Nephron (organoid): ENCODE measurements at regions not wholly inside any gene's neighbourhood (a gene's known extent, or its start where the extent isn't known, plus 50 kb on each side); places are given as distances from the start of the nearest gene placed in this dataset.

Experiments used
- H3K27ac Mint-ChIP-seq, 3 experiments: 2 replicates each; pipeline ENCODE4 v1.8.0; 2020; ENCODE audit warnings: mixed read lengths in 3 of 3, mild to moderate bottlenecking in 2 of 3, moderate library complexity in 1 of 3
- H3K27me3 Mint-ChIP-seq: 2 replicates; pipeline ENCODE4 v1.8.0; 2021; ENCODE audit warnings: low read depth, mild to moderate bottlenecking, moderate library complexity, mixed read lengths
- H3K36me3 Mint-ChIP-seq: 2 replicates; pipeline ENCODE4 v1.8.0; 2020; ENCODE audit warnings: low read depth, mixed read lengths
- H3K4me1 Mint-ChIP-seq: 2 replicates; pipeline ENCODE4 v1.8.0; 2020; ENCODE audit warnings: mixed read lengths
- H3K4me3 Mint-ChIP-seq, 3 experiments: 2 replicates each; pipeline ENCODE4 v1.8.0; 2020; ENCODE audit warnings: mild to moderate bottlenecking in 3 of 3, mixed read lengths in 3 of 3, moderate library complexity in 2 of 3
- H3K9me3 Mint-ChIP-seq: 2 replicates; pipeline ENCODE4 v1.8.0; 2020; ENCODE audit warnings: mixed read lengths
- TF ChIP-seq, protein P1 (sequence below), 3 experiments: fragments of 200-600 bp; sonication (generic); IDR thresholded peaks; one replicate each; pipeline ENCODE4 v1.5.0; 2021; ENCODE audit warnings: antibody characterized with exemption in 3 of 3; ENCODE audit not compliant: unreplicated experiment in 3 of 3

DNA sequence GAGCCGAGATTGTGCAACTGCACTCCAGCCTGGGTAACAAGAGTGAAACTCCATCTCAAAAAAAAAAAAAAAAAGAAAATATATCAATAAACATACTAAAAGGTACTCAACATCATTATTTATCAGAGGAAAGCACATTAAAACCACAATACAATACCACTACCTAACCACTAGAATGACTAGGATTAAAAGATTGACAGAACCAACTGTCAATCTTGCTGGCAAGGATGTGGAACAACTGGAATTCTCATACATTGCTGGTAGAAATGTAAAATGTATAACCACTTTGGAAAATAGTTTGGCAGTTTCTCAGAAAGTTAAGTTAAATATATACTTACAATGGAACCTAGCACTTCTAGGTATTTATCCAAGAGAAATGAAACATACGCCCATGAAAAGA, 88.6 kb downstream of the B3GNT2 start:
- Mint-ChIP-seq H3K27ac (no peak overlapping the region), H3K27me3 (no peaks in the 10 kb centered on the region), H3K9me3 (peaks cover 20% of the 10 kb centered on the region), H3K4me3 (no peak overlapping the region), H3K4me1 (peaks cover 16% of the 10 kb centered on the region), H3K36me3 (no peaks in the 10 kb centered on the region)
- TF ChIP-seq, protein P1, sequence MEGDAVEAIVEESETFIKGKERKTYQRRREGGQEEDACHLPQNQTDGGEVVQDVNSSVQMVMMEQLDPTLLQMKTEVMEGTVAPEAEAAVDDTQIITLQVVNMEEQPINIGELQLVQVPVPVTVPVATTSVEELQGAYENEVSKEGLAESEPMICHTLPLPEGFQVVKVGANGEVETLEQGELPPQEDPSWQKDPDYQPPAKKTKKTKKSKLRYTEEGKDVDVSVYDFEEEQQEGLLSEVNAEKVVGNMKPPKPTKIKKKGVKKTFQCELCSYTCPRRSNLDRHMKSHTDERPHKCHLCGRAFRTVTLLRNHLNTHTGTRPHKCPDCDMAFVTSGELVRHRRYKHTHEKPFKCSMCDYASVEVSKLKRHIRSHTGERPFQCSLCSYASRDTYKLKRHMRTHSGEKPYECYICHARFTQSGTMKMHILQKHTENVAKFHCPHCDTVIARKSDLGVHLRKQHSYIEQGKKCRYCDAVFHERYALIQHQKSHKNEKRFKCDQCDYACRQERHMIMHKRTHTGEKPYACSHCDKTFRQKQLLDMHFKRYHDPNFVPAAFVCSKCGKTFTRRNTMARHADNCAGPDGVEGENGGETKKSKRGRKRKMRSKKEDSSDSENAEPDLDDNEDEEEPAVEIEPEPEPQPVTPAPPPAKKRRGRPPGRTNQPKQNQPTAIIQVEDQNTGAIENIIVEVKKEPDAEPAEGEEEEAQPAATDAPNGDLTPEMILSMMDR (IDR thresholded peaks at IDR 0.05; ENCODE audit: unreplicated experiment in 3 of 3), result no peak

- TF ChIP-seq, protein P1 (IDR thresholded peaks at IDR 0.05; ENCODE audit: unreplicated experiment in 3 of 3), result no peak
- Mint-ChIP-seq H3K27ac (no peak overlapping the region), H3K4me1 (peaks cover 11% of the 10 kb centered on the region), H3K27me3 (no peaks in the 10 kb centered on the region), H3K4me3 (no peak overlapping the region), H3K36me3 (no peaks in the 10 kb centered on the region), H3K9me3 (peaks cover 28% of the 10 kb centered on the region)
These were observed 87.2 kb downstream of the B3GNT2 start for GRCh38 chr2:62283147-62283546.

- H3K27me3 Mint-ChIP-seq, result no peaks in the 10 kb centered on the region
- no peak overlapping the region for H3K4me3 Mint-ChIP-seq
- H3K27ac Mint-ChIP-seq, result no peak overlapping the region
- peaks cover 40% of the 10 kb centered on the region for H3K9me3 Mint-ChIP-seq
- TF ChIP-seq, protein P1 (IDR thresholded peaks at IDR 0.05; ENCODE audit: unreplicated experiment in 3 of 3), result no peak
- peaks cover 4% of the 10 kb centered on the region for H3K4me1 Mint-ChIP-seq
- H3K36me3 Mint-ChIP-seq, result peaks cover 7% of the 10 kb centered on the region
These were observed 85.7 kb downstream of the B3GNT2 start for GRCh38 chr2:62281663-62282062.

GRCh38 chr2:62277688-62278087, 81.8 kb downstream of the B3GNT2 start:
- peaks cover 34% of the 10 kb centered on the region for H3K9me3 Mint-ChIP-seq
- no peak overlapping the region for H3K27ac Mint-ChIP-seq
- no peaks in the 10 kb centered on the region for H3K27me3 Mint-ChIP-seq
- H3K4me1 Mint-ChIP-seq, result no peaks in the 10 kb centered on the region
- TF ChIP-seq, protein P1 (IDR thresholded peaks at IDR 0.05; ENCODE audit: unreplicated experiment in 3 of 3), result no peak
- no peak overlapping the region for H3K4me3 Mint-ChIP-seq
- peaks cover 7% of the 10 kb centered on the region for H3K36me3 Mint-ChIP-seq
